ENCODE measurements at regions not wholly inside any gene's neighbourhood (a gene's known extent, or its start where the extent isn't known, plus 50 kb on each side); places are given as distances from the start of the nearest gene placed in this dataset.

DNA sequence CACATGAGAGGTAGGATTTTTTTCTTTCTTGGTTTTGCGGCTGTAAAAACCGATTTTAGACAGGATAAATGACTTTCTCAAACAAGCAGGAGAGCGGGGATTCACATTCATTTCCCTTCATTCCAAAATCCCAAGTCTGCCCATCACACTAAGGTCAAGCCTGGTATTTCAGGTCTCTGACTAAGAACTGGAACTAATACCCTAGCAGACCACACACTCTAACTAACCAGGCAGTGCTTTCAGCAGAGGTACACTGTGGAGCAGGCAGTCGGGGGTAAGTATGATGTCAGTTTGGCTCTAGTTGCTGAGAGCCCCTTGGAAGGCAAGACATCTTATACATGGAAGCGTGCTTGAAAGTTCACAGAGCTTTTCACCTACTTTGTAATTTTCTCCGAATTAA lies 128.1 kb upstream of the LHCGR start:
- no peak for DNase-seq
- Histone ChIP-seq H4K20me1 (ENCODE audit: insufficient read depth) (no peaks in the 10 kb centered on the region), H3K36me3 (ENCODE audit: low read depth) (no peaks in the 10 kb centered on the region)

DNA sequence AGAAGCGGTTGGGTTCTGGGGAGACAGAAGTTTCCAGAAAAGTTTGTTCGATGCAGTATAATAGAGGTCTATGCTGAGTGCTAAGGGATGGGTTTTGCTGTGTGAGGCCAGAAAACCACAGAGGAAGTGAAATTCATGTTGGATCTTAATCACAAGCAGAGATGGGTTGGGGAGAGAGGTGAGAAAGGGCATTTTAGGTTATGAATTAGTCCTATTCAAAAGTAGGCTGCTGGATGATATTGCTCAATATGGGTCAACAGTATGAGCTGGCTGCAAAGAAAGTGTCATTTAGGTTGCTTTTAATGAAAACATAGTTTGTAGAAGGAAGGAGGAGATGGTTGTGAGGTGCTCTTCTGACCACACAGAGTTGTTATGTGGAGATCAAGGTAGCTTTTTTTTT lies 118.8 kb upstream of the LHCGR start:
- H3K27ac ChIP-seq = no peak overlapping the region
- no peak overlapping the region for H2AFZ ChIP-seq
- H3K9me3 ChIP-seq (ENCODE audit: low read depth) = no peaks in the 10 kb centered on the region
- H3K9ac ChIP-seq = no peak overlapping the region
- no peaks in the 10 kb centered on the region for H3K79me2 ChIP-seq (ENCODE audit: insufficient read depth)
- in situ Hi-C loops (cut with MboI) = no loop called here
- no peaks in the 10 kb centered on the region for H3F3A ChIP-seq (ENCODE audit: insufficient read depth)
- no peaks in the 10 kb centered on the region for H4K20me1 ChIP-seq (ENCODE audit: insufficient read depth)
- WGBS, 2 experiments (ENCODE audit: low coverage in 1 of 2, low lambda C conversion rate in 2 of 2, missing lambda C conversion rate in 2 of 2) = 82 to 89% methylated on average over 2 of the region's 2 CpGs
- H3K9me2 ChIP-seq (ENCODE audit: insufficient read depth) = no peaks in the 10 kb centered on the region
- H3K4me3 ChIP-seq = no peak overlapping the region
- no peaks in the 10 kb centered on the region for H3K36me3 ChIP-seq (ENCODE audit: low read depth)
- no peak for TF ChIP-seq EZH2 (IDR thresholded peaks at IDR 0.05; ENCODE audit: insufficient read depth, poor library complexity, severe bottlenecking)
- no peak for TF ChIP-seq EZH2phosphoT487 (IDR thresholded peaks at IDR 0.05; ENCODE audit: insufficient read depth, low read depth)
- no peaks in the 10 kb centered on the region for H3K27me3 ChIP-seq (replicated peaks; ENCODE audit: insufficient read depth)
- H3K4me1 ChIP-seq (ENCODE audit: insufficient read depth) = no peaks in the 10 kb centered on the region
- DNase-seq = no peak
- H3K4me2 ChIP-seq (ENCODE audit: unreplicated experiment) = no peak overlapping the region

More for the DNA sequence above, 128.1 kb upstream of the LHCGR start:
- no peak overlapping the region for H3K27ac ChIP-seq
- no peak overlapping the region for H3K9ac ChIP-seq
- no peak overlapping the region for H3K4me2 ChIP-seq (ENCODE audit: unreplicated experiment)
- TF ChIP-seq EZH2phosphoT487 (IDR thresholded peaks at IDR 0.05; ENCODE audit: insufficient read depth, low read depth) = no peak
- TF ChIP-seq EZH2 (IDR thresholded peaks at IDR 0.05; ENCODE audit: insufficient read depth, poor library complexity, severe bottlenecking) = no peak
- WGBS, 2 experiments (ENCODE audit: low coverage in 1 of 2, low lambda C conversion rate in 2 of 2, missing lambda C conversion rate in 2 of 2) = 59 to 63% methylated on average over 6 of the region's 6 CpGs
- H3K4me1 ChIP-seq (ENCODE audit: insufficient read depth) = no peaks in the 10 kb centered on the region
- H3F3A ChIP-seq (ENCODE audit: insufficient read depth) = no peaks in the 10 kb centered on the region
- H3K4me3 ChIP-seq = no peak overlapping the region
- H3K9me3 ChIP-seq (ENCODE audit: low read depth) = no peaks in the 10 kb centered on the region
- H3K79me2 ChIP-seq (ENCODE audit: insufficient read depth) = no peaks in the 10 kb centered on the region
- no peak overlapping the region for H2AFZ ChIP-seq
- no peaks in the 10 kb centered on the region for H3K9me2 ChIP-seq (ENCODE audit: insufficient read depth)
- in situ Hi-C loops (cut with MboI) = no loop called here
- H3K27me3 ChIP-seq (replicated peaks; ENCODE audit: insufficient read depth) = no peaks in the 10 kb centered on the region

DNA sequence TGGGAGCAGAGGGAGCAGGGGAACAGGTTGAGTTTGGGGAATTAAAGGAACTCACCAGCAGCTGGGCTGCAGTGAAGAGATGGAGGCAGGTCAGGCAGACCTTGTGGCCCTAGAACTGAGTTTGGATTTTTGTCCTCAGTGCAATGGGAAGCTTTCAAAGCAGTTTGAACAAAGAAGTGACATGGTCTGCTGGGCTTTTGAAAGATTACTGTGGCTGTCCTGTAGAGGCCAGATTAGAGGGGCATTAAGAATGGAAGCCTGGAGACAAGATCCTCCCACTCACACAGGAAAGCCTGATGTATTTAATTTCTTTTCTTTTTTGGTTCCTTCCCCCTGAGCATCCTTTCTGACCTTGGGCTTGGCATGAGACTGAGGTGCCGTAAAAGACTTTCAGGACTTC lies 118.1 kb upstream of the LHCGR start:
- WGBS, 2 experiments (ENCODE audit: low coverage in 1 of 2, low lambda C conversion rate in 2 of 2, missing lambda C conversion rate in 2 of 2) = 67 to 85% methylated on average over 1 of the region's 1 CpG
- no peak overlapping the region for H3K4me2 ChIP-seq (ENCODE audit: unreplicated experiment)
- no peak overlapping the region for H3K27ac ChIP-seq
- no peaks in the 10 kb centered on the region for H3K27me3 ChIP-seq (replicated peaks; ENCODE audit: insufficient read depth)
- H3K36me3 ChIP-seq (ENCODE audit: low read depth) = no peaks in the 10 kb centered on the region
- no peak overlapping the region for H2AFZ ChIP-seq
- no peaks in the 10 kb centered on the region for H3K4me1 ChIP-seq (ENCODE audit: insufficient read depth)
- H3K79me2 ChIP-seq (ENCODE audit: insufficient read depth) = no peaks in the 10 kb centered on the region
- in situ Hi-C loops (cut with MboI) = no loop called here
- no peaks in the 10 kb centered on the region for H3K9me2 ChIP-seq (ENCODE audit: insufficient read depth)
- no peak overlapping the region for H3K9ac ChIP-seq
- TF ChIP-seq EZH2 (IDR thresholded peaks at IDR 0.05; ENCODE audit: insufficient read depth, poor library complexity, severe bottlenecking) (no peak), EZH2phosphoT487 (IDR thresholded peaks at IDR 0.05; ENCODE audit: insufficient read depth, low read depth) (no peak)
- H3K9me3 ChIP-seq (ENCODE audit: low read depth) = no peaks in the 10 kb centered on the region
- no peaks in the 10 kb centered on the region for H3F3A ChIP-seq (ENCODE audit: insufficient read depth)
- H3K4me3 ChIP-seq = no peak overlapping the region
- H4K20me1 ChIP-seq (ENCODE audit: insufficient read depth) = no peaks in the 10 kb centered on the region
- no peak for DNase-seq

DNA sequence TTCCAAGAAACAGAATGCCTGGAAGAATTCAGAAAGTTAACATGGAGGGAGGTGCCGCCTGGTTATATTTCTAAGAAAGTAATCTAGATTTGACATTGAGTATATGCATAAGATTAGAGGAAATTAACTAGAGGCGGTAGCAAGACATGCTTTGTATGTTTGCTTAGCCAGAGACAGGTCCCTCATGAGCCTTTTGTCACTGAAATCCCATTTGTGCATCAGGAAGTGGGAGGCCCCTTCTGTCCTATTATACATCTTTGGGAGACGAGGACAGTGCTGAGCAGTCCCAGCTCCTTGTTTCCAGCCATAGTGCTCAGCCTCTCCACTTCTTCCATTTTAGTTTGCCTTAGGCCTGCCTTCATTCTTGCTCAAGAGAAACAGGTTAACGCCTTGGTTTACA lies 115.4 kb upstream of the LHCGR start:
- H3K4me3 ChIP-seq = no peak overlapping the region
- no peaks in the 10 kb centered on the region for H3K9me3 ChIP-seq (ENCODE audit: low read depth)
- no peaks in the 10 kb centered on the region for H3K36me3 ChIP-seq (ENCODE audit: low read depth)
- no peaks in the 10 kb centered on the region for H4K20me1 ChIP-seq (ENCODE audit: insufficient read depth)
- in situ Hi-C loops (cut with MboI) = no loop called here
- WGBS, 2 experiments (ENCODE audit: low coverage in 1 of 2, low lambda C conversion rate in 2 of 2, missing lambda C conversion rate in 2 of 2) = 45 to 56% methylated on average over 4 of the region's 4 CpGs
- H3F3A ChIP-seq (ENCODE audit: insufficient read depth) = no peaks in the 10 kb centered on the region
- no peaks in the 10 kb centered on the region for H3K27me3 ChIP-seq (replicated peaks; ENCODE audit: insufficient read depth)
- no peak overlapping the region for H3K27ac ChIP-seq
- H3K9ac ChIP-seq = no peak overlapping the region
- H3K4me1 ChIP-seq (ENCODE audit: insufficient read depth) = no peaks in the 10 kb centered on the region
- DNase-seq = no peak
- H3K4me2 ChIP-seq (ENCODE audit: unreplicated experiment) = no peak overlapping the region
- H3K79me2 ChIP-seq (ENCODE audit: insufficient read depth) = no peaks in the 10 kb centered on the region
- no peaks in the 10 kb centered on the region for H3K9me2 ChIP-seq (ENCODE audit: insufficient read depth)
- TF ChIP-seq EZH2 (IDR thresholded peaks at IDR 0.05; ENCODE audit: insufficient read depth, poor library complexity, severe bottlenecking) = no peak
- no peak for TF ChIP-seq EZH2phosphoT487 (IDR thresholded peaks at IDR 0.05; ENCODE audit: insufficient read depth, low read depth)
- no peak overlapping the region for H2AFZ ChIP-seq

DNA sequence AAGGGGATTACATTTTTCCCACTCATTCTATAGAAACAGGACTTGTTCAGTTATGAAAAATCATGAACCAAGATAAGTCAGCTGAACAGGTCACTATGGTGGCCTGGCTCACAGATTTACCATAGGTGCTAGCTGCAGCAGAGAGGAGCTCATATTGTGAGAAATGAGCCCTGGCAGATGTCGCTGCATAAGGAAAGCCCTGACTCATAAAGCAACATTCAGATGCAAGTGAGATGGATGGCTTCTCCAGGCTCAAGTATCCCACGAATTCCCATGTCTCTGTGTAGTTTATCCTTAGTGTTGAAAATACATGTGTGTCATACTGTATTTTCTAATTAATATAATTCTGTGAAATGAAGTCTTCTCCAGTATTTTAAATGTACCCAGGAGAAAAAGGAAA lies 115.0 kb upstream of the LHCGR start:
- 42% methylated on average over 2 of the region's 2 CpGs for WGBS, 2 experiments (ENCODE audit: low coverage in 1 of 2, low lambda C conversion rate in 2 of 2, missing lambda C conversion rate in 2 of 2)
- H2AFZ ChIP-seq = no peak overlapping the region
- no peaks in the 10 kb centered on the region for H3K79me2 ChIP-seq (ENCODE audit: insufficient read depth)
- no peaks in the 10 kb centered on the region for H3K9me2 ChIP-seq (ENCODE audit: insufficient read depth)
- no peak for TF ChIP-seq EZH2 (IDR thresholded peaks at IDR 0.05; ENCODE audit: insufficient read depth, poor library complexity, severe bottlenecking)
- no peaks in the 10 kb centered on the region for H3F3A ChIP-seq (ENCODE audit: insufficient read depth)
- H3K27me3 ChIP-seq (replicated peaks; ENCODE audit: insufficient read depth) = no peaks in the 10 kb centered on the region
- no peaks in the 10 kb centered on the region for H4K20me1 ChIP-seq (ENCODE audit: insufficient read depth)
- no peaks in the 10 kb centered on the region for H3K9me3 ChIP-seq (ENCODE audit: low read depth)
- no peak overlapping the region for H3K9ac ChIP-seq
- no peak overlapping the region for H3K4me2 ChIP-seq (ENCODE audit: unreplicated experiment)
- no peak overlapping the region for H3K4me3 ChIP-seq
- no peaks in the 10 kb centered on the region for H3K36me3 ChIP-seq (ENCODE audit: low read depth)
- no peaks in the 10 kb centered on the region for H3K4me1 ChIP-seq (ENCODE audit: insufficient read depth)
- in situ Hi-C loops (cut with MboI) = no loop called here
- DNase-seq = no peak
- H3K27ac ChIP-seq = no peak overlapping the region
